ENCODE measurements at regions not wholly inside any gene's neighbourhood (a gene's known extent, or its start where the extent isn't known, plus 50 kb on each side); places are given as distances from the start of the nearest gene placed in this dataset.

DNA sequence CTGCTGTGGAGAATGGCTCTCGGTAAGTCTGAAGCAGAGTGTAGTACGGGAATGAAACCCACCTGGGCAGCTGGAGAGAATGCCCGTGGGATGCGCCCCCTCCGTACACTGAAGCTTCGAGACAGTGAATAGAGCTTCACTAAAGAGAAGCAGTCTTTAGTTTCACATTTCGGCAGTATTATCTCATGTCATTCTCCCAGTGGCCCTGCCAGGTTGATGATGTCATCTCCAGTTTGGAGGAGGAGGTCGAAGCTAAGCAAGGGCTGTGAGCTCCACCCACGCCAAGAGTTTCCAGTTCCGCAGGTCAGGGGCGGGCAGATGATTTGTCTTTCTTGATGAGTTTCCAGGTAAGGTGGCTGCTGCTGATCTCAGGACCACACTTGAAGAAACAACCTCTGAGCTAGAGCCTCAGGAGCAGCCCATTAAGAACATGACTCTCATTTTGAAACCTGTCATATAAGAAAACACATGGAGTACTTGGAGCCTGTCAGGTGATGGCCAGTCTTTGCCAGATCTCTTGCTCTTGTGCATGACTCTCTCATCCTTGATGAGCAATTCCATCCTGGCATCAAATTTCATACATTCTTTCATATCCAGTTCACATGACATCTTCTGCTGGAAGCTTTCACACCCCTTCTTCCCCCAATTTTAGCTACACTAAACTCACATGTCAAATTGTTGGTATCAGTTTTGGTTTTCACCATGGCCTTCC, 475.0 kb downstream of the RNF144A start:
- no peak for DNase-seq

GRCh38 chr2:7394195-7394594, 477.0 kb downstream of the RNF144A start:
- DNase-seq, result no peak

DNA sequence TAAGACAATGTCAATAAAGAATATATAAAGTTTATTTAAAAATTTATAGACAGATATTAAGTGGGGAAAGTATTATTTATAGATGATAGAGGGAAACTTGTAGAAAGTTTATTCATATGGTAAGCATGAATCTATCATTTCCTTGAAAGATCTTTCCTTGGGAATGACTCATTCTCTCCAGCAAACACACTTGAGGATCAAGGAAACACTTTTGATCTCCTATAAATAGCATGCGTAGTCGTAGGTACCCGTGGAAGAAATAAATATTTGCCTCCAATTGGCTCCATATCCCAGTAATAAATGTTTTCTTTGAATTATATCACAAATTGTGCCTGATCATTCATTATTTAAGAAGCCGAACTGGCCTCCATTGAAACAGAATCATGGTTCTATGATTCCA, 483.4 kb downstream of the RNF144A start:
- DNase-seq, result no peak

GRCh38 chr2:7403092-7403775, 486.0 kb downstream of the RNF144A start:
- no peak for DNase-seq

DNA sequence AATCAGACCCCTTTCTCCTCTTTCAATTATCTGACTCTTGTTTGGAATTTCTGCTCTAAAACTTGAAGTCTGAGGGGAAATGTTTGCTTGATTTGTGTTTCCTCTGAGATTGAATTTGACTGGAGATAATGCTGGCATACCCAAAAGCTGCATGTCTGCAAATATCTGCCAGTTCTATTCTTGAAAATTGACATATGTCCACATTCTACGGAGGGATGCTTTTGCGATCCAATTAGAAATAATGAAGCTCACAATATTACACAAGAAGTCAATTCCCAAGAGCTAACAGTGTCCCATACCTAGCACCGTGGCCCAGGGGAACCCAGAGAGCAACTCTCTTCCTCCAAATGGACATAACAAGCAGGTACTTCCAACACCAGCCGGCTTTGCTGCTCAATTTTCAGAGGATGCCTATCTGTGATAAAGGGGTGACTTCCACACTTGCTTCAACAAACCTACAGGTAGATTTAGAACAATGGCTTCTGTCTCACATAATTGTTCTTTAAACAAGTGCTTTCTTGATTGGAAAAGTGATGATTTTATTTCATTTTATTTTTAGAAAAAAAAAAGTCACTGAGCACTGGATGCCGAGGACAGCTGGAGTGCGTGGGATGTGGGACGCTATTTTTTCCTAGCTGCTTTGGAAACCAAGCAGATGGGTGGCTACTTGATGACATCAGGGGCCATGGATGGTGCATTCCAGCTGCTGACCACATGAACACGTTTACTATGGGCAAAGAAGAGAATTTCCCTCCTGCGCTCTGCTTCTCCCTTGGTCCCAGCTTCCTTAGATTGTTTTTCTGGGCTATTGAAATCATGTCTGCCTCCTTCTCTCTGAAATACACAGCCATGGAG, 488.9 kb downstream of the RNF144A start:
- no peak for DNase-seq

DNA sequence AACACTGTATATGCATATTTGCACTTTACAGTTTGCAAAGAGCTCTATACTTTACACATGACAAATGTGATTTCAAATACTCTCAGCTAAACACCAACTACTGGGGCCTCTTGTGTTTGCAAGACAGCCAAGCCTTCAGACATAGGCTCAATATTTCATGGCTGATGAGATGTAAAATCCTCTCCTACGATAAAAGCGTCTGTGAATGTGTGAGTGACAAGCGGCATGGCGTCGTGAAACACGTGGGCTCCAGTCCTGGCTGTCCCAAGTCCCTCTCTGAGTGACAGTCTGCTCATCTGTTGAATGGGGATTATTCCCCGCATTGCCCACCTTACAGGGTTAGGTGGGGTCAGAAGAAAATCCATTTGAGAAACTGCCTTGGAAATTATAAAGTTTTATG, 489.8 kb downstream of the RNF144A start:
- DNase-seq, result no peak

DNA sequence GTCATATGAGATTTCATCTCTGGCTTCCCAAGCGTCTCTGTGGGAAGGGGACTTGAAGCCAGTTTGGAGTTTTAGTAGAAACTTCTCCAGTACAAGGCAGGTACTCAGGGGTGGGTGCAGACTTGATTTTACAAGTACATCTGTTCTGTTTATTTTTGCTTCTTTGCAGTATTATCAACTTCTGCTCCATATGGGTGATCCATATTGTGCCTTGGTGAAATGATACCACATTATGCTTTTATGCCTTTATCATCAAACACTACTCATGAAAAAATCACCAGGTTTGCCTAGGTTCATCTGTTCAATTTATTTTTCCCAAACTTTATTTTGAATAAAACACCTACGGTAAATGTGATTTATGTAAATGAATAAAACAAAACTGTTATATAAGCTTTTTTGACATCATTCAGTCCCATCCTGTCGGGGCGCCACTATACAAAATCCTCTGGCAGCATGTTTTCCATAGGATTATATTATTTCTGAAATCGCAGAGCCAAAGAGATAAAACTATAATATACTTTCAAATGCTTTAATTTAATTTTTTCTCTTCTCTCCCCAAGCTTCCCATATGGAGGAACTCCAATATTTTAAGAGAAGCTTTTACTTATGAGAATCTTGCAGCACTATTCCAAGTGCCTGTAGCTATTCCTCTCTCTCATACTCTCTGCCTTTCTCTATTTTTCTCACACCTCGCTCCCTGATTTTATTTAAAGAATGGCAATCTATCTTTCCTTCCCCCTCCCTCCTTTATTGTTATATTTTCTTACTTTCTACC, 490.9 kb downstream of the RNF144A start:
- DNase-seq, result no peak

DNA sequence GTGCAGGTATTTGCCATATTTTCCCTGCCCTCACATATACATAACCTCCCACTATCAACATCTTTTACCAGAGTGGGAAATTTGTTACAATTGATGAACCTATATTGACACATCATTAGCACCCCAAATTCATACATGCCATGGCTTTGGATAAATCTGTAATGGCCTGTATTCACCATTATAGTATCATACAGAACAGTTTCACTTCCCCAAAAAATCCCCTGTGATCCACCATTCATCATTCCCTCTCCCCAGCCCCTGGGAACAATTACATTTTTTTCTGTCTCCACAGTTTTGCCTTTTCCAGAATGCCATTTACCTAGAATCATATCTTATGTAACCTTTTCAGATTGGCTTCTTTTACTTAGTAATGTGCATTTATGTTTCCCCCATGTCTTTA, 494.5 kb downstream of the RNF144A start:
- DNase-seq, result no peak

- no peak for DNase-seq
Observed at GRCh38 chr2:7417845-7418742, 500.9 kb downstream of the RNF144A start.

DNA sequence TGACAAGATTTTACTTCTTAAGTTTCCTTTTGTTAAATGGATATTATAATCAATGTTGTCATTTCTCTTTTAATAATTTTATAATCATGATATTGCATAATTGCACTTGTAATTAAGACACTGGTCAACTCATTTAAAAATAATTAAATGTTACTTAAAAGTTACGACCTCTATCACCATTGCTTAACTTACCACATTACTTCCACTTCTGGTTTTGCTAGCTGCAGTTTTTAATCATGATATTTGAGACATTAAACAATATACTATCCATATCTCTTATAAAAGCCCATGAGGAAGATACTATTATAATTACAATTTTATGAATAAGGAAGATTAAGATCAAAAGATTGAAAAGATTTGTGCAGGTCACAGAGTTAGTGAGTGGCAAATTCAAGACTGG, 502.0 kb downstream of the RNF144A start:
- DNase-seq, result no peak

DNA sequence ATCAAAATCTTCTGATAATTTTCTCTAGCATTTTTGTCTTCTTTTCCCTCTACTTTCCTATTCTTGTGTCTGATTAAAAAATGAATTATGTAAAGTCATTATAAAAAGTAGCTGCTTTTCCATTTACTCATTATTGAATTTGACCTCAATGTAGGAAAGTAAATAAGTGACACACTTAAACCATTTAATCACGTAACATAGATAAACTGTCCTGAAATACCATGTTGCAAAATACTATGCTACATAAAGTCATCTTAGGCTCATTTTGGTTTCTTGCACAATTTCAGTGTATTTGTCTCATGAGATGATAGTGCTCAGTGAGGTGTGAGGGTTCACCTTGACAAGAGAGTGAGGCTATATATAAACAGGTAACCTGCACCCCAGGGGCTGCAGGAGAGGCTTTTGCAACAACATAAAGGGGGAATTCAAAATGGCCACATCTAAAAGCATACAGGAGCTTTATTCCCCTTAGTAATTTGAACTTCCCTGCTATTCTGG, 502.7 kb downstream of the RNF144A start:
- no peak for DNase-seq

- no peak for DNase-seq
Observed at GRCh38 chr2:7420530-7420929, 503.3 kb downstream of the RNF144A start.

GRCh38 chr2:7424481-7424880, 507.3 kb downstream of the RNF144A start:
- DNase-seq, result no peak

DNA sequence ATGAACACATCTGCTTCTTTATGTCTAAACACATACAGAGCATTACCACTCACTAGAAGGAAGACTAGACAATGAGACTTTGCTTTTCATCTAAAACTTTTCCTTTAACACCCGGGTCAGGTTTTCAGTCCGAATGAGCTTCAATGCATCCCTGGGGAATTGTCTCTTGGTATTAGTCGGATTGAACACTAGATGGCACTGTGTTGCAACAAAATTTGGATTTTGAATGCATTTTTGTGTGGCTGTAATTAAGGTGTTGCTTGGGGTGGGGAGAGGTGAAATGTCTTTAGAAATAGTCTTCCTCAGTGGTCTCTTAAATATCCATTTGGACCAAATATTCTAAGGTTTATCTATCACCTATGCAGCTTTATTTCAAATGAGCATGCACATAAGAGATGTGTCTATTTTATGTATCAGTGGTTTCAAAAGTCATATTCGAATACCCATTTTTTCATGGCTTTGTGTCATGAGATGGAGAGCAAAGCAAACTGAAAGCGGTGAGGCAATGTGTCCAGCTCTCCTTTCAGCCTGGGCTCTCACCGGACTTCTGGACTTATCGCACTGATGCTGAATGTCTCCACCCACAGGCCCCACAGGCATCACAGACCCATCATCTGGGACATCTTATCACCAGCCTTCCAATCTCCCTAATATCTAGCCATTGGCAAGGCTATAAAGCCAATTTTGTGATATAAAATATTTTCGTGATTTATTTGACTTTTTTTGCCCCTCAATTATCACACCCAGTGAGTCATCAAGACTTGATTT, 510.3 kb downstream of the RNF144A start:
- no peak for DNase-seq

DNA sequence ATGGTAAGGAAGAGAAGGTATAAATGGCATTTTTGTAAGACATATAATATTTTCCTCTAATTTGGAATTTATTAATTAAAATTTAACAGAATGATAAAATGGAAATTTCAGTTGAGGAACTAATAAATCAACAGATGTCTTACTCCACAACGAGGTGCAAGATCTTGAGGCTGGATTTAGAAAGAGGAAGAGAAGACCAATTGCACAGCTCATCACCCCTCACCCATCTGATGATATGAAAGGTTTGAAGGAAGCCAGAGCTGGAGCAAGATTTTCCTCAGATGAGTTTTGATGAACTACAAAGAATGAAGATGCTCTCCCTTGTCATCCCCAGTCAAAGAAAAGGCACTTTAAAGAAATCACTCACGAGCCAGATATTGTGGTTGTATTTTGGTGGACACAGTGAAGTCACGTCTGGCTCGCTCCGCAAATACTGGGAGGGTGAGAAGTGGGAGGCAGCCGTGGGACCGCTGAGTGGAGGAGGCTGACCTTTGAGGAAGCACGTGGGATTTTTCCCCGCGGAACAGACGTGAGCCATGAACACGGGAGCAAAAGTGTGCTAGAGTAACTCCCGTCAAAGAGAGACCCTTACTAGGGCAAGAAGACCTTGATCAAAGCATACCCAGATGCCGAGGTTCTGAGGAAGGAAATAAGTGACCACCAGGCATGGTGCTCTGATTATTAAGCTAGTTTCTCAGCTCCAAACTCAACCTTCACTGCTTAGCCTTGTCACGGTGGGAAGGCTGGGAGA, 511.4 kb downstream of the RNF144A start:
- no peak for DNase-seq

DNA sequence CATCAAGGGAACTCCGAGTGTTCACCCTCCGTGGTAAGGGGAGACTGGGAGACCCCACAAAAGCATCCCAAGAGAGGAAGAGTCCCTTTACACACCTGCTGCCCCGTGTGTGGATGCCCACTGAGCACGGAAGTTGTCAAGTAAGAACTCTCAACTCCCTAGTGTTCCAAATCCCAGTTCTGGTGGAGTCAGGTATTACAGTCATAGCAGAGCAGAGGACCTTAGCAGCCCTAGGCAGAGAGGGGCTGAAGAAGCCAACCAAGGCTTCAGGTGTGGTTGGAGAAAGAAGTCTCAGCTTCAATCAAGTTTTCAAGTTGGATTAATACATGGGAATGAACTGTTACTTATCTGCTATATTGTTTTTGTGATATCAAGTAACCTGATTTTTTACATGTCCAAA, 512.5 kb downstream of the RNF144A start:
- no peak for DNase-seq

DNA sequence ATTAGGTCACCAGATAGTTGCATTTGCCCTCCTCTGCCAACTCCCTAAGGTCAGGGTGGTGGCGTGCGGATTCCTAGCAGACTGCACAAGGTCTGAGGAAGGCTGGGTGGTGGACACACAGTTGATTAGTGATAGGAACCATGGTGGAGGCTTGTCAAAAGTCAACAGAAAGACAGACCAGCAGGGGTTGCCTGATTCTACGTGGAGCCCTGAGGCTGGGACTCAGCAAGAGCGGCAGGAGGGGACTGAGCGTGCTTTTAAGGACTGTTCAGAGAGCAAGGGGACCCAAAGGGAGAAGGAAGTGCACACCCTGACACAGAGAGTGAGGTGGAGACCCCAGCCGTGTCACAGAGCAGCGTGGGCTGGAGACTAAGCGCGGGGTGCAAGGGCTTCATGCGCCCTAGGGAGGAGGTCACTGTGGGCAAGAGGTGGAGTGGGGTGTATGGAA, 513.2 kb downstream of the RNF144A start:
- no peak for DNase-seq

GRCh38 chr2:7430869-7431641, 513.8 kb downstream of the RNF144A start:
- no peak for DNase-seq

DNA sequence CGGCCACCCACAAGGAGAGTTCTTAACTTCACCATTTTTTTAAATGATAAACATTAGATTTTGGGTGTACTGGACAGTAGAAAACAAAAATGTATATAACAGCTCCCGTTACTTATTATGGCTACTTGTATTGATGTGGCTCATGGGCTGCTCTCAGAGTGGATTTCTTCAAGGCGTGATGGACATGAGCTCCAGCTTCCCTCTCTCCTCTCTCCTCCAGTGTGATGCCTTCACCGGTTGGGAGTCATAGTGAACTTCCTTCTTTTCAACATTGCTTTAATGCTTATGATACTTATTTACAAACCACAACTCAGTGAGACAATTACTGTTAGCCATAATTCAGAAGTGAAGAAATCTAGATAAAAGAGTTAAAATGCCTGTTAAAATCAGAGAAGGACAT, 515.2 kb downstream of the RNF144A start:
- no peak for DNase-seq
